LNCaP clone FGC (cell line): ENCODE measurements at regions not wholly inside any gene's neighbourhood (a gene's known extent, or its start where the extent isn't known, plus 50 kb on each side); places are given as distances from the start of the nearest gene placed in this dataset.
"Not testable (repeated sequence)": the region's sequence is repeated elsewhere in the genome, so short reads cannot be mapped to it uniquely, and the experiment has no call there.

Experiments used
- DNase-seq: peaks from one replicate; pipeline ENCODE4 v3.0.0-alpha.2; 2011; ENCODE audit warnings: low read depth
- H3K4me3 ChIP-seq: 2 replicates; pipeline ENCODE4 v1.5.1; 2011; ENCODE audit warnings: mild to moderate bottlenecking, low read depth, low read length, control low read depth
- TF ChIP-seq, protein P1 (sequence below): IDR thresholded peaks from 2 replicates; pipeline ENCODE4 v1.5.1; 2012; ENCODE audit warnings: mild to moderate bottlenecking; ENCODE audit not compliant: control insufficient read depth, insufficient read depth; ENCODE audit errors: extremely low read depth

DNA sequence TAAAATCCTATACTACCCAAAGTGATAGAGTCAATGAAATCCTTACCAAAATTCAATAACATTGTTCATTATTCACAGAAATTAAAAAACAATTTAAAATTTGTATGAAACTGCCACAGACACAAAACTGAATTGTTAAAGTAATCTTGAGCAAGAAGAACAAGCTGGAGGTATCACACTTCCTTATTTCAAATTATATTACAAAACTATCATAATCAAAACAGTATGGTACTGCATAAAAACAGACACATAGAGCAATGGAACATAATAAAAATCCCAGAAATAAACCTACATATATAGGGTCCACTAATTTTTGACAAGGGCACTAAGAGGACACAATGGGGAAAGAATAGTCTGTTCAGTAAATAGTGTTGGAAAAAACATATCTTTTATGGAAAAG, 316.2 kb downstream of the PTPRC start:
- TF ChIP-seq, protein P1, sequence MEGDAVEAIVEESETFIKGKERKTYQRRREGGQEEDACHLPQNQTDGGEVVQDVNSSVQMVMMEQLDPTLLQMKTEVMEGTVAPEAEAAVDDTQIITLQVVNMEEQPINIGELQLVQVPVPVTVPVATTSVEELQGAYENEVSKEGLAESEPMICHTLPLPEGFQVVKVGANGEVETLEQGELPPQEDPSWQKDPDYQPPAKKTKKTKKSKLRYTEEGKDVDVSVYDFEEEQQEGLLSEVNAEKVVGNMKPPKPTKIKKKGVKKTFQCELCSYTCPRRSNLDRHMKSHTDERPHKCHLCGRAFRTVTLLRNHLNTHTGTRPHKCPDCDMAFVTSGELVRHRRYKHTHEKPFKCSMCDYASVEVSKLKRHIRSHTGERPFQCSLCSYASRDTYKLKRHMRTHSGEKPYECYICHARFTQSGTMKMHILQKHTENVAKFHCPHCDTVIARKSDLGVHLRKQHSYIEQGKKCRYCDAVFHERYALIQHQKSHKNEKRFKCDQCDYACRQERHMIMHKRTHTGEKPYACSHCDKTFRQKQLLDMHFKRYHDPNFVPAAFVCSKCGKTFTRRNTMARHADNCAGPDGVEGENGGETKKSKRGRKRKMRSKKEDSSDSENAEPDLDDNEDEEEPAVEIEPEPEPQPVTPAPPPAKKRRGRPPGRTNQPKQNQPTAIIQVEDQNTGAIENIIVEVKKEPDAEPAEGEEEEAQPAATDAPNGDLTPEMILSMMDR: no peak
- DNase-seq: no peak
- no peak overlapping the region for H3K4me3 ChIP-seq

DNA sequence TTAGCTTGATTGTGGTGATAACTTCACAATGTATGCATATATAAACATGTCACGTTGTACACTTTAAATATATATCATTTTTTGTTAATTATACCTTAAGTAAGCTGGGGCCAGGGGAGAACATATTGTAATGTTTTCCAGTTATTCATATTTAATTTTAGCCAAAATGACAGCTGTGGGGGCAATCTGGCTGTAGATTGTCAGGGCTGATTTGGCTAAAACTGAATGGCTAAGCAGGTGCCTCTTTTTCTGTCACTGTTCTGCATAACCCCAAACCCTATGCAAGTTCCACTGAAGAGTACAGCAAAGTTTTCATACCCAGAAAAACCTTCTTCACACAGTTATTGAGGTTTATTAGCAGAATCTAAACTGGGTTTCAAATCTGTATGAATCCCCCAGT, 318.2 kb downstream of the PTPRC start:
- no peak overlapping the region for H3K4me3 ChIP-seq
- TF ChIP-seq, protein P1: no peak
- no peak for DNase-seq

DNA sequence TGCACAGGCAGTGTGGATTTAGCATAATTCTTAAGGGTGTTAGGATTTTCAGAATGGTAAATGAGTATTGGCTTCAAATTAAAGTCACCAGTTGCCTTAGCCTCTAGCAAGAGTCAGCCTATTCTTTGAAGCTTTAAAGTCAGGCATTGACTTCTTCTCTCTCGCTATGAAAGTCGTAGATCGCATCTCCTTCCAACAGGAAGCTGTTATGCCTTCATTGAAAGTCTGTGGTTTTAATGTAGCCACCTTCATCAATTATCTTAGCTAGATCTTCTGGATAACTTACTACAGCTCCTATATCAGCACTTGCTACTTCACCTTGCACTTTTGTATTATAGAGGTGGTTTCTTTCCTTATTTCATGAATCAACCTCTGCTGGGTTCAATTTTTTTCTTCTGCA, 320.2 kb downstream of the PTPRC start:
- DNase-seq: no peak
- TF ChIP-seq, protein P1: no peak
- H3K4me3 ChIP-seq: no peak overlapping the region

DNA sequence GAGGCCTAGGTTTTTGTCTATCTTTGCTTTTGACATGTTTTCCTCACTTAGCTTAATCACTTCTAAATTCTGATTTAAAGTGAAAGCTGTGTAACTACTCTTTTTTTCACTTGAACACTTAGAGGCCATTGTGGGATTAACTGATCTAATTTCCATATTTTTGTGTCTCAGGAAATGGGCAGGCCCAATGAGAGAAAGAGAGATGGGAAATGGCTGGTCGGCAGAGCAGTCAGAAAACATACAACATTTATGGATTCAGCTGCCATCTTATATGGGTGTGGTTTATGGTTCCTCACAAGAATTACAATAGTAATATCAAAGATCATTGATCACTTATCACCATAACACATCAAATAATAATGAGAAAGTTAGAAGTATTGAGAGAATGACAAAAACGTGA, 320.8 kb downstream of the PTPRC start:
- DNase-seq: no peak
- H3K4me3 ChIP-seq: no peak overlapping the region
- TF ChIP-seq, protein P1: no peak

DNA sequence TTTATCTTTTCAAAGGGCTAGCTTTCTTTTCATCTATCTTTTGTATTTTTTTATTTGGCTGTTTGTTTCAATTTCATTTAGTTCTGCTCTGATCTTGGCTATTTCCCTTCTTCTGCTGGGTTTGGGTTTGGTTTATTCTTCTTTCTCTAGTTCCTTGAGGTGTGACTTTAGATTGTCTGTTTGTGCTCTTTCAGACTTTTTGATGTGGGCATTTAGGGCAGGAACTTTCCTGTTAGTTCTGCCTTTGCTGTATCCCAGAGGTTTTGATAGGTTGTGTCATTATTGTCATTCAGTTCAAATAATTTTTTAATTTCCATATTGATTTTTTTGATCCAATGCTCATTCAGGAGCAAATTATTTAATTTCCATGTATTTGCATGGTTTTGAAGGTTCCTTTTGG, 325.0 kb downstream of the PTPRC start:
- DNase-seq, H3K4me3 ChIP-seq: not testable (repeated sequence)

DNA sequence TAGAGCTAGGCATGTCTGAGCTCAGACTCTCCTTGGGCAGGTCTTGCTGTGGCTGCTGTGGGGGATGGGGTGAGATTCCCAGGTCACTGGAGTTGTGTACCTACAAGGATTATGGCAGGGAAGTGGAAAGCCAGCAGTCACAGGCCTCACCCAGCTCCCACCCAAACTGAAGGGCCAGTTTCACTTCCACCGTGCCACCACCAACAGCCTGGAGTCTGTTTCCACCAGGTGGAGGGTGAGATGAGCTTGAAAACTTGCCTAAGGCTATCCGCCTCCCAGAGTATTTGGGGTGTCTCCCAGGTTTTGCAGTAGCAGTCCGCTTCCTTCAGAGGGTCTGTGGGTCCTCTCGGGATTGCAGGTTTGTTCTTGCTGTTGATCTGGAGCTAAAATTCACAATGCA, 327.7 kb downstream of the PTPRC start:
- no peak overlapping the region for H3K4me3 ChIP-seq
- DNase-seq: no peak
- TF ChIP-seq, protein P1: no peak

DNA sequence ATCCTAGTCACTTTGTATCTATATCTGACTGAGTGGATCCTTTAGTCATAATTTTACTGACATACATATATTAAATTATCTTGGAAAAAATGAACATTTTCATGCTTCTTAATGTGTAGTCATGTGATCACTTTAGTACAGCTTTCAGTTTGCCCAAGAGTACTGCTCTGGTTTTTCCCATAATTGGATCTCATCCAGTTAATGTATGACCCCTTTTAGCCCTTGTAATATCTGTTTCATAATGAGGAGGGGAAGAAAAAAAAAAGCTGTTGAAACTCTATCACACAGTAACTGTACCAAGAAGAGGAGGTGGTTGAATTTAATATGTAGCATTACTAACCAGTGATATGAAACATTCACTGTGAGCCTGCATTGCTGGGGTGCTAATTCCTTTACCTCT, 328.7 kb downstream of the PTPRC start:
- H3K4me3 ChIP-seq: no peak overlapping the region
- no peak for DNase-seq
- TF ChIP-seq, protein P1: no peak

DNA sequence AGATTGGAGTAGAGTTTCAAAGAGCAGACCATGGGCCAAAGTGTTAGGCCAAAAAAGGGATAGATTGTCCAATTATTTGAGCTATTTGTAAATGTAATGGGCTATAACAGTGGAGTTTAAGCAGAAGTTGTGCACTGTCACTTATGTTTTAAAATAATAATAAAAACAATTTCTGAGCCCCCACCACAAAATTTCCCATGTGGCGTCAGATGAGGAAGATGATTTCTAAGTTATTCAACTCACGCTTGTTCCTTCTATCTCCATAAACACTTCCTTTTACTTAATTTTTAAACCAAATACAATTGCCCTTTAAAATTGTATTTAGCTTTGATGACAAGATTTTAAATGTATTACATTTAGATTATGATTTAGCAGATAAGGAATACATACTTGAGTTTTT, 330.0 kb downstream of the PTPRC start:
- TF ChIP-seq, protein P1: no peak
- no peak for DNase-seq
- H3K4me3 ChIP-seq: no peak overlapping the region
